K562 (cell line): ENCODE measurements at regions not wholly inside any gene's neighbourhood (a gene's known extent, or its start where the extent isn't known, plus 50 kb on each side); places are given as distances from the start of the nearest gene placed in this dataset.

ENCODE experiments used
- ATAC-seq: fragments of 200-7000 bp; cut with Tn5 transposase; 3 replicates; pipeline ENCODE4 v1.9.1; 2020; ENCODE audit warnings: moderate library complexity
- BruUV-seq: library from RNA; stranded (reverse); fragments of 400-500 nt; replicated peaks from 2 replicates; lab custom pipeline; 2021; lab: Mats Ljungman, UMichigan
- CTCF ChIA-PET: fragments of 300-600 bp; formaldehyde crosslinking; extraction: SDS; loops from one replicate; lab custom pipeline; 2021; ENCODE audit warnings: low intra/inter-chr PET ratio; lab: Yijun Ruan, JAX
- POLR2A ChIA-PET: fragments of 300-600, 350-650 bp; sonication (Branson Sonifier 250); formaldehyde crosslinking; extraction: SDS; loops from one replicate; lab custom pipeline; 2021; ENCODE audit warnings: antibody characterized with exemption, inconsistent platforms; lab: Yijun Ruan, JAX
- DNase-seq, 4 experiments: peaks; one replicate each; pipeline versions ENCODE4 v3.0.0 to v3.0.0-alpha.2; 2011 to 2018; ENCODE audit warnings: low spot score in 3 of 4, mixed read lengths in 3 of 4; ENCODE audit errors: extremely low read depth in 1 of 4
- FAIRE-seq: peaks from 2 replicates; lab custom pipeline; 2011; peaks lifted over from hg19 to GRCh38; lab: Jason Lieb, UNC
- H2AFZ ChIP-seq: 2 replicates; pipeline ENCODE4 v1.6.0; 2011; ENCODE audit warnings: low read depth, low read length, control low read depth, inconsistent platforms
- H3K27ac ChIP-seq: fragments of 200-600 bp; 3 replicates; pipeline ENCODE4 v1.8.0; 2011; ENCODE audit warnings: low read depth, mild to moderate bottlenecking, control low read depth, inconsistent platforms, low read length, moderate library complexity, mixed read lengths; ENCODE audit errors: extremely low read depth
- H3K27me3 ChIP-seq, 2 experiments: fragments of 300-600 bp in 1 of 2; 2 replicates in 1 of 2; 3 replicates in 1 of 2; pipeline versions ENCODE4 v1.6.0 to v1.8.0; 2011; ENCODE audit warnings: inconsistent platforms in 2 of 2, low read length in 2 of 2, mild to moderate bottlenecking in 1 of 2, mixed read lengths in 1 of 2, moderate library complexity in 1 of 2; ENCODE audit not compliant: control insufficient read depth in 2 of 2, insufficient read depth in 2 of 2
- H3K36me3 ChIP-seq: fragments of 300-600 bp; 3 replicates; pipeline ENCODE4 v1.8.0; 2011; ENCODE audit warnings: mild to moderate bottlenecking, low read length, inconsistent platforms; ENCODE audit not compliant: control insufficient read depth, insufficient read depth
- H3K4me1 ChIP-seq, 2 experiments: fragments of 200-600 bp in 1 of 2; replicated peaks in 1 of 2; 2 replicates in 1 of 2; 3 replicates in 1 of 2; pipeline versions ENCODE4 v1.5.1 to v1.8.0; 2011; ENCODE audit warnings: inconsistent platforms in 2 of 2, low read length in 2 of 2, mild to moderate bottlenecking in 1 of 2, mixed read lengths in 1 of 2, moderate library complexity in 1 of 2; ENCODE audit not compliant: control insufficient read depth in 2 of 2, insufficient read depth in 2 of 2
- H3K4me2 ChIP-seq: 2 replicates; pipeline ENCODE4 v1.6.1; 2011; ENCODE audit warnings: low read length, control low read depth, inconsistent platforms, mixed read lengths; ENCODE audit not compliant: insufficient read depth
- H3K4me3 ChIP-seq: fragments of 200-600 bp; sonication (generic), shearing (Covaris generic); 2 replicates; pipeline ENCODE4 v1.5.1; 2016; ENCODE audit warnings: control low read depth, inconsistent platforms
- H3K79me2 ChIP-seq: fragments of 200-600 bp; 3 replicates; pipeline ENCODE4 v1.8.0; 2011; ENCODE audit warnings: low read length, inconsistent platforms; ENCODE audit not compliant: control insufficient read depth, insufficient read depth
- H3K9ac ChIP-seq, 2 experiments: 2 replicates each; pipeline versions ENCODE4 v1.6.0 to v1.6.1; 2011; ENCODE audit warnings: low read depth in 2 of 2, low read length in 2 of 2, control low read depth in 1 of 2, inconsistent platforms in 1 of 2, mild to moderate bottlenecking in 1 of 2, mixed read lengths in 1 of 2; ENCODE audit not compliant: insufficient read depth in 1 of 2
- H3K9me1 ChIP-seq: one replicate; pipeline ENCODE4 v1.6.0; 2011; ENCODE audit warnings: inconsistent platforms, mild to moderate bottlenecking, low read length, moderate library complexity; ENCODE audit not compliant: control insufficient read depth, insufficient read depth
- H3K9me3 ChIP-seq: replicated peaks from 2 replicates; pipeline ENCODE4 v1.5.1; 2011; ENCODE audit warnings: low read depth, low read length, inconsistent platforms; ENCODE audit not compliant: control insufficient read depth, insufficient read depth
- H4K20me1 ChIP-seq: replicated peaks from 2 replicates; pipeline ENCODE4 v1.6.1; 2011; ENCODE audit warnings: low read length, inconsistent platforms, mixed read lengths; ENCODE audit not compliant: control insufficient read depth, insufficient read depth
- ARID1B ChIP-seq: fragments of 450-650 bp; IDR thresholded peaks from 2 replicates; pipeline ENCODE4 v1.6.1; 2016; ENCODE audit warnings: antibody characterized with exemption, mild to moderate bottlenecking, inconsistent platforms
- HLTF ChIP-seq: fragments of 450-650 bp; IDR thresholded peaks from 2 replicates; pipeline ENCODE4 v1.6.1; 2016
- ILF3 ChIP-seq: fragments of 450-650 bp; IDR thresholded peaks from 2 replicates; pipeline ENCODE4 v1.6.1; 2018; ENCODE audit warnings: antibody characterized with exemption, mild to moderate bottlenecking, moderate library complexity, borderline replicate concordance
- TEAD2 ChIP-seq: fragments of 450-650 bp; IDR thresholded peaks from 2 replicates; pipeline ENCODE4 v1.6.1; 2016; ENCODE audit warnings: missing genetic modification characterization, control low read depth, missing compliant biosample characterization
- ZNF512 ChIP-seq: IDR thresholded peaks from 2 replicates; pipeline ENCODE4 v1.6.1; 2016; ENCODE audit warnings: missing genetic modification characterization, missing compliant biosample characterization
- ZNF609 ChIP-seq: sonication (generic); formaldehyde crosslinking; IDR thresholded peaks from 2 replicates; pipeline ENCODE4 v1.8.1; 2023; ENCODE audit warnings: missing genetic modification reagents, mild to moderate bottlenecking, borderline replicate concordance
- WGBS: fragments of 100-300 bp; shearing (Covaris generic); methylation state at CpG from one replicate; pipeline ENCODE4 v1.1.6; 2016; ENCODE audit warnings: low coverage, mixed read lengths; ENCODE audit not compliant: insufficient coverage; ENCODE audit errors: missing lambda C conversion rate; 5-methylcytosine and 5-hydroxymethylcytosine counted together
- in situ Hi-C: fragments of 300-500 bp; cut with MboI; formaldehyde crosslinking; loops from 4 replicates; pipeline ENCODE4 v1.15.0; 2018; ENCODE audit warnings: inconsistent platforms, mixed read lengths
- intact Hi-C: fragments of 100-400 bp; cut with micrococcal nuclease; formaldehyde crosslinking; loops from 2 replicates; pipeline ENCODE4 v1.14.2; 2022

GRCh38 chr10:100670828-100671479 is 74.4 kb upstream of the PAX2 start (continued):
- TF ChIP-seq ZNF609 (CRISPR knock-in tag) (no peak), ARID1B (no peak), ILF3 (no peak), HLTF (no peak)

- Histone ChIP-seq H3K4me1 (peaks cover 0 to 6% of the 10 kb centered on the region in 2 experiments; a peak in 2 of 5 replicates), H3K4me3 (no peak overlapping the region), H4K20me1 (no peaks in the 10 kb centered on the region), H3K4me2 (no peak overlapping the region), H3K79me2 (no peaks in the 10 kb centered on the region), H2AFZ (no peak overlapping the region), H3K27me3 (peaks cover 3 to 15% of the 10 kb centered on the region in 2 experiments; a peak in 4 of 5 replicates), H3K9ac (no peak overlapping the region)
- in situ Hi-C loops: no loop called here
- BruUV-seq: no TSS peak
- FAIRE-seq (no peak), DNase-seq (no peak), ATAC-seq (no peak)
- intact Hi-C loops: loop anchor here (5.0 kb wide), 1 partner anchor 70 kb away; no protein-coding TSS in a partner anchor
- no CpG with 5 or more reads among the region's 3 CpGs for WGBS
- ChIA-PET POLR2A (no interaction called here), CTCF (interaction anchor here (0.6 to 1.3 kb wide), 2 partner anchors 70 to 207 kb away, joined by 4 to 5 read pairs; no protein-coding TSS in a partner anchor)
- TF ChIP-seq ZNF512 (tag) (peak; percentile 77), TEAD2 (tag) (no peak)
- TF ChIP-seq, all 486 proteins: peak for 1
- no peaks in the 10 kb centered on the region for H3K9me3 ChIP-seq
- no peak overlapping the region for H3K27ac ChIP-seq
- no peaks in the 10 kb centered on the region for H3K36me3 ChIP-seq
- no peaks in the 10 kb centered on the region for H3K9me1 ChIP-seq
Measured at GRCh38 chr10:100672199-100672598, 73.2 kb upstream of the PAX2 start.
